Heart left ventricle (tissue), 16 donors: ENCODE measurements at regions not wholly inside any gene's neighbourhood (a gene's known extent, or its start where the extent isn't known, plus 50 kb on each side); places are given as distances from the start of the nearest gene placed in this dataset.

Source experiments
- ATAC-seq, 4 donors: fragments of 200-7000 bp; cut with Tn5 transposase; one replicate each; pipeline ENCODE4 v1.9.1; 2020 to 2022; ENCODE audit warnings: moderate library complexity in 4 of 4, mild to moderate bottlenecking in 3 of 4, moderate number of reproducible peaks in 1 of 4
- DNase-seq, 5 donors: peaks; one replicate each; pipeline ENCODE4 v3.0.0-alpha.2; 2020
- H3K27ac ChIP-seq, 12 donors: fragments of 200-600 bp; sonication (generic) in 4 of 12; one replicate each; pipeline versions ENCODE4 v1.5.0 to v1.8.0; 2016 to 2022; ENCODE audit warnings: mild to moderate bottlenecking in 2 of 12
- H3K27me3 ChIP-seq, 9 donors: fragments of 200-600 bp; sonication (generic) in 2 of 9; one replicate each; pipeline versions ENCODE4 v1.5.1 to v1.8.0; 2016 to 2022; ENCODE audit warnings: mild to moderate bottlenecking in 3 of 9
- H3K36me3 ChIP-seq, 9 donors: fragments of 200-600 bp; sonication (generic) in 2 of 9; one replicate each; pipeline versions ENCODE4 v1.5.0 to v1.8.0; 2018 to 2022; ENCODE audit warnings: mild to moderate bottlenecking in 2 of 9
- H3K4me1 ChIP-seq, 12 donors: fragments of 200-600 bp; sonication (generic) in 4 of 12; one replicate each; pipeline versions ENCODE4 v1.5.0 to v1.8.0; 2016 to 2022; ENCODE audit warnings: mild to moderate bottlenecking in 3 of 12
- H3K4me3 ChIP-seq, 12 donors: fragments of 200-600 bp; sonication (generic) in 4 of 12; one replicate each; pipeline versions ENCODE4 v1.5.0 to v1.8.0; 2017 to 2022; ENCODE audit warnings: mild to moderate bottlenecking in 9 of 12, moderate library complexity in 4 of 12
- H3K9me3 ChIP-seq, 12 donors: fragments of 200-600 bp; sonication (generic) in 4 of 12; one replicate each; pipeline versions ENCODE4 v1.5.0 to v1.8.0; 2016 to 2022; ENCODE audit warnings: mild to moderate bottlenecking in 1 of 12
- CTCF ChIP-seq, 12 donors: fragments of 200-600 bp; sonication (generic) in 4 of 12; IDR thresholded peaks; one replicate each; pipeline versions ENCODE4 v1.5.0 to v1.8.0; 2018 to 2022; ENCODE audit warnings: antibody characterized with exemption in 12 of 12, mild to moderate bottlenecking in 5 of 12
- POLR2A ChIP-seq, 2 donors: fragments of 450-650 bp; IDR thresholded peaks; one replicate each; pipeline ENCODE4 v1.6.1; 2017; ENCODE audit warnings: antibody characterized with exemption in 2 of 2, mild to moderate bottlenecking in 2 of 2, moderate library complexity in 2 of 2
- WGBS, 4 donors: extraction: QIAGEN DNeasy Blood & Tissue Kit in 2 of 4; methylation state at CpG; one replicate each; pipeline versions ENCODE4 v1.1.5 to v1.1.7; 2013 to 2018; 5-methylcytosine and 5-hydroxymethylcytosine counted together
- intact Hi-C, 10 donors: fragments of 100-400 bp; cut with DNase I; formaldehyde crosslinking; loops; one replicate each; pipeline versions ENCODE4 v1.11.1 to v1.14.2; 2022
- donor health status: ischemic (EF 13 %, LVEDD 7.1; RV severe dilation, severe dysfunction).
- donor health status: healthy with polysubstance abuse.
- donor health status: DM: no; HTN: yes; CAD: no.
- donor health status: DM: no; HTN: no; CAD: no.
- donor health status: ischemic (EF 25% LVEDD 6.9; RV normal size, moderate dysfunction).
- donor health status: ischemic (EF 25% LVEDD 5.7; RV mildly dilated, moderate dysfunction).
- donor health status: healthy.
- donor health status: DM: yes; HTN: yes; CAD: no.
- donor health status: ischemic (EF 35%, LVEDD 5.7; RV mildly dilated, moderate dysfunction).
- donor health status: nonischemic (EF 11% LVEDD 7.7; RV severe dilation, severe dysfunction).
- donor health status: DM: yes; HTN: yes; CAD: no.
- donor health status: PGD.
- donor health status: ischemic (EF 29% LVEDD 5.4; RV normal size, mild dysfunction).
- donor health status: nonischemic (EF 23%, LVEDD 6.1; RV moderate dilation, normal function).

GRCh38 chr21:32200029-32200428, 78.8 kb downstream of the MIS18A start:
- WGBS, 4 donors: 75 to 95% (median 85%) methylated on average over 5 of the region's 5 CpGs
- no peak for DNase-seq
- Histone ChIP-seq H3K4me1 (peaks cover 0 to 8% (median 0%) of the 10 kb centered on the region in 12 donors), H3K27me3 (no peaks in the 10 kb centered on the region), H3K36me3 (no peaks in the 10 kb centered on the region), H3K9me3 (peaks cover 0 to 5% (median 0%) of the 10 kb centered on the region in 12 donors), H3K4me3 (no peak overlapping the region), H3K27ac (no peak overlapping the region)
- TF ChIP-seq CTCF (IDR thresholded peaks at IDR 0.05) (no peak), POLR2A (IDR thresholded peaks at IDR 0.05) (no peak)
- intact Hi-C loops: loop anchor here in 1 of 10 donors (10.0 kb wide), 1 partner anchor 65 kb away; no protein-coding TSS in a partner anchor
- ATAC-seq: no peak

GRCh38 chr21:32198384-32198783, 80.5 kb downstream of the MIS18A start:
- H3K9me3 ChIP-seq: no peaks in the 10 kb centered on the region
- H3K36me3 ChIP-seq: no peaks in the 10 kb centered on the region
- intact Hi-C loops: no loop called here
- DNase-seq (no peak), ATAC-seq (no peak)
- TF ChIP-seq CTCF (IDR thresholded peaks at IDR 0.05): no peak
- H3K27ac ChIP-seq: no peak overlapping the region
- no peak overlapping the region for H3K4me3 ChIP-seq
- peaks cover 0 to 8% (median 0%) of the 10 kb centered on the region in 12 donors for H3K4me1 ChIP-seq
- WGBS, 4 donors: 80 to 87% (median 82%) methylated on average over 8 of the region's 8 CpGs
- H3K27me3 ChIP-seq: no peaks in the 10 kb centered on the region

GRCh38 chr21:32197896-32198295, 81.0 kb downstream of the MIS18A start:
- 24 to 42% (median 32%) methylated on average over 2 of the region's 2 CpGs for WGBS, 4 donors
- DNase-seq: no peak
- no peaks in the 10 kb centered on the region for H3K36me3 ChIP-seq
- H3K9me3 ChIP-seq: no peaks in the 10 kb centered on the region
- peaks cover 0 to 8% (median 0%) of the 10 kb centered on the region in 12 donors for H3K4me1 ChIP-seq
- H3K27ac ChIP-seq: no peak overlapping the region
- intact Hi-C loops: no loop called here
- TF ChIP-seq CTCF (IDR thresholded peaks at IDR 0.05): no peak
- no peak for TF ChIP-seq POLR2A (IDR thresholded peaks at IDR 0.05)
- H3K4me3 ChIP-seq: no peak overlapping the region
- no peaks in the 10 kb centered on the region for H3K27me3 ChIP-seq
- ATAC-seq: no peak

GRCh38 chr21:32196001-32196400, 82.8 kb downstream of the MIS18A start:
- no peaks in the 10 kb centered on the region for H3K36me3 ChIP-seq
- no peak for ATAC-seq
- peaks cover 0 to 8% (median 0%) of the 10 kb centered on the region in 12 donors for H3K4me1 ChIP-seq
- H3K9me3 ChIP-seq: no peaks in the 10 kb centered on the region
- 83 to 94% (median 92%) methylated on average over 4 of the region's 4 CpGs for WGBS, 4 donors
- intact Hi-C loops: no loop called here
- no peak overlapping the region for H3K27ac ChIP-seq
- TF ChIP-seq CTCF (IDR thresholded peaks at IDR 0.05): no peak
- TF ChIP-seq POLR2A (IDR thresholded peaks at IDR 0.05): no peak
- DNase-seq: no peak
- H3K4me3 ChIP-seq: no peak overlapping the region
- H3K27me3 ChIP-seq: no peaks in the 10 kb centered on the region
